ENCODE measurements at regions not wholly inside any gene's neighbourhood (a gene's known extent, or its start where the extent isn't known, plus 50 kb on each side); places are given as distances from the start of the nearest gene placed in this dataset.

GRCh38 chr11:105202844-105203548, 63.4 kb upstream of the CARD18 start:
- DNase-seq (ENCODE audit: low spot score), result no peak
- TF ChIP-seq, protein P1, sequence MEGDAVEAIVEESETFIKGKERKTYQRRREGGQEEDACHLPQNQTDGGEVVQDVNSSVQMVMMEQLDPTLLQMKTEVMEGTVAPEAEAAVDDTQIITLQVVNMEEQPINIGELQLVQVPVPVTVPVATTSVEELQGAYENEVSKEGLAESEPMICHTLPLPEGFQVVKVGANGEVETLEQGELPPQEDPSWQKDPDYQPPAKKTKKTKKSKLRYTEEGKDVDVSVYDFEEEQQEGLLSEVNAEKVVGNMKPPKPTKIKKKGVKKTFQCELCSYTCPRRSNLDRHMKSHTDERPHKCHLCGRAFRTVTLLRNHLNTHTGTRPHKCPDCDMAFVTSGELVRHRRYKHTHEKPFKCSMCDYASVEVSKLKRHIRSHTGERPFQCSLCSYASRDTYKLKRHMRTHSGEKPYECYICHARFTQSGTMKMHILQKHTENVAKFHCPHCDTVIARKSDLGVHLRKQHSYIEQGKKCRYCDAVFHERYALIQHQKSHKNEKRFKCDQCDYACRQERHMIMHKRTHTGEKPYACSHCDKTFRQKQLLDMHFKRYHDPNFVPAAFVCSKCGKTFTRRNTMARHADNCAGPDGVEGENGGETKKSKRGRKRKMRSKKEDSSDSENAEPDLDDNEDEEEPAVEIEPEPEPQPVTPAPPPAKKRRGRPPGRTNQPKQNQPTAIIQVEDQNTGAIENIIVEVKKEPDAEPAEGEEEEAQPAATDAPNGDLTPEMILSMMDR (IDR thresholded peaks at IDR 0.05; ENCODE audit: extremely low read depth, missing control alignments), result no peak

GRCh38 chr11:105202422-105202821, 62.9 kb upstream of the CARD18 start:
- TF ChIP-seq, protein P1 (IDR thresholded peaks at IDR 0.05; ENCODE audit: extremely low read depth, missing control alignments), result no peak
- no peak for DNase-seq (ENCODE audit: low spot score)

DNA sequence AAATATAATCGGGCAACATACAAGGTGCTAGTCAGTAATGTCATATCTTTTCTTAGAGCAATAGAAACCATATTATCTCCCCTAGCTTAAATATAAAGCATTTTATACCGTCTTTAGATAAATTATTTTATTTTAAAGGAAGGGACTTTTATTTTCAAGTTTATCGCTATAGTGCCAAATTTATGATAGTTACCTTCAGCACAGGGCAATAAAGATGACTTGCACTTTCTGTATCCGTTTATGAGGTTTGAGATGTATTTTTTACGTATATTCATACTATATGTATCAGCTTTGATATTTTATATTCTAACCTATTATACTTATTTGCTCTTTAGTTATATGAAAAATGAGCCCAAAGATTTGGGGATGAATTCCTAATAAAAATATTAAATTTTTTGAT, 61.6 kb upstream of the CARD18 start:
- TF ChIP-seq, protein P1 (IDR thresholded peaks at IDR 0.05; ENCODE audit: extremely low read depth, missing control alignments), result no peak
- DNase-seq (ENCODE audit: low spot score), result no peak

GRCh38 chr11:105197071-105197815, 57.7 kb upstream of the CARD18 start:
- DNase-seq (ENCODE audit: low spot score), result no peak
- TF ChIP-seq, protein P1 (IDR thresholded peaks at IDR 0.05; ENCODE audit: extremely low read depth, missing control alignments), result no peak

- no peak for DNase-seq (ENCODE audit: low spot score)
- TF ChIP-seq, protein P1 (IDR thresholded peaks at IDR 0.05; ENCODE audit: extremely low read depth, missing control alignments), result no peak
Observed at GRCh38 chr11:105193260-105193659, 53.7 kb upstream of the CARD18 start.

DNA sequence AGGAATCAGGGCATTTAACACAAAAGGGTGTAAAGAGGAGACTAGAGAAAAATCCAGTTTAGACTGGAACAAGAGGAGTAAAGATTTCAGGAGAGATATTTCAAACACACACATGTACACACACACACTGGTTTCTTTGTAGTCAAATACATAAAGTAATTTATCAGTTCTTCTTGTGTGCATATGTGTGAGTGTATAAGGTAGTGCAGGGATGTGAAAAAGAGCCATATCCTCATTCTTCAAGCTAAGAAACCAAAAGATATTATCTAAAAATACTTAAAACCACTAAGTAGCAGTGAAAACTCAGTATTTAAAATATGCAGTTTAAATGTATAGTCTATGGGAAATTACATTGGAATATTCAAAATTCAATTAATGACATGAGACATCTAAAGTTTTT, 52.5 kb upstream of the CARD18 start:
- DNase-seq (ENCODE audit: low spot score), result no peak
- TF ChIP-seq, protein P1 (IDR thresholded peaks at IDR 0.05; ENCODE audit: extremely low read depth, missing control alignments), result no peak

- TF ChIP-seq, protein P1 (IDR thresholded peaks at IDR 0.05; ENCODE audit: extremely low read depth, missing control alignments), result no peak
- no peak for DNase-seq (ENCODE audit: low spot score)
Observed at GRCh38 chr11:105189581-105189980, 50.0 kb upstream of the CARD18 start.

All from GM20000 (cell line).